H9 (cell line): ENCODE measurements at regions not wholly inside any gene's neighbourhood (a gene's known extent, or its start where the extent isn't known, plus 50 kb on each side); places are given as distances from the start of the nearest gene placed in this dataset.

Experiments
- DNase-seq: peaks from one replicate; pipeline ENCODE4 v3.0.0-alpha.2; 2017
- H2AFZ ChIP-seq: one replicate; pipeline ENCODE4 v1.6.1; 2013; ENCODE audit warnings: mild to moderate bottlenecking, low read length, control low read depth, moderate library complexity
- H2AK5ac ChIP-seq: 2 replicates; pipeline ENCODE4 v1.6.1; 2013; ENCODE audit warnings: low read length, control low read depth, mixed read lengths; ENCODE audit not compliant: insufficient read length
- H2BK120ac ChIP-seq: one replicate; pipeline ENCODE4 v1.6.1; 2013; ENCODE audit warnings: low read depth, mild to moderate bottlenecking, low read length, control low read depth, inconsistent platforms; ENCODE audit not compliant: poor library complexity, severe bottlenecking
- H2BK12ac ChIP-seq: 2 replicates; pipeline ENCODE4 v1.6.1; 2013; ENCODE audit warnings: low read length, control low read depth, mixed read lengths, low read depth; ENCODE audit not compliant: insufficient read length
- H2BK15ac ChIP-seq: 2 replicates; pipeline ENCODE4 v1.6.1; 2013; ENCODE audit warnings: low read depth, low read length, control low read depth
- H2BK20ac ChIP-seq: one replicate; pipeline ENCODE4 v1.6.1; 2013; ENCODE audit warnings: low read depth, mild to moderate bottlenecking, low read length, control low read depth, inconsistent platforms; ENCODE audit not compliant: poor library complexity, severe bottlenecking
- H2BK5ac ChIP-seq: 2 replicates; pipeline ENCODE4 v1.6.1; 2013; ENCODE audit warnings: low read length, control low read depth, mixed read lengths; ENCODE audit not compliant: insufficient read length
- H3K14ac ChIP-seq: 2 replicates; pipeline ENCODE4 v1.6.1; 2013; ENCODE audit warnings: low read length, control low read depth; ENCODE audit not compliant: insufficient read depth
- H3K18ac ChIP-seq: 2 replicates; pipeline ENCODE4 v1.6.1; 2013; ENCODE audit warnings: low read depth, mild to moderate bottlenecking, mixed read lengths, low read length, control low read depth; ENCODE audit not compliant: insufficient read length
- H3K23ac ChIP-seq: 2 replicates; pipeline ENCODE4 v1.6.1; 2013; ENCODE audit warnings: low read length, control low read depth, mixed read lengths, low read depth; ENCODE audit not compliant: insufficient read length
- H3K23me2 ChIP-seq: 2 replicates; pipeline ENCODE4 v1.6.1; 2013; ENCODE audit warnings: low read depth, mild to moderate bottlenecking, mixed read lengths, low read length, control low read depth; ENCODE audit not compliant: insufficient read length, poor library complexity, severe bottlenecking
- H3K27ac ChIP-seq: 2 replicates; pipeline ENCODE4 v1.5.1; 2013; ENCODE audit warnings: low read length, control low read depth, mixed read lengths, low read depth; ENCODE audit not compliant: insufficient read length
- H3K27me3 ChIP-seq: 2 replicates; pipeline ENCODE4 v1.6.1; 2013; ENCODE audit warnings: low read length, control low read depth, inconsistent platforms; ENCODE audit not compliant: insufficient read depth
- H3K4ac ChIP-seq: 2 replicates; pipeline ENCODE4 v1.6.1; 2013; ENCODE audit warnings: low read depth, mild to moderate bottlenecking, control low read depth, inconsistent platforms, low read length, moderate library complexity
- H3K4me1 ChIP-seq: 2 replicates; pipeline ENCODE4 v1.6.1; 2013; ENCODE audit warnings: low read length, control low read depth, inconsistent platforms; ENCODE audit not compliant: insufficient read depth
- H3K4me2 ChIP-seq: 2 replicates; pipeline ENCODE4 v1.6.1; 2013; ENCODE audit warnings: low read length, control low read depth, mixed read lengths; ENCODE audit not compliant: insufficient read length, insufficient read depth
- H3K56ac ChIP-seq: 2 replicates; pipeline ENCODE4 v1.6.1; 2013; ENCODE audit warnings: low read depth, mild to moderate bottlenecking, mixed read lengths, low read length, control low read depth; ENCODE audit not compliant: insufficient read length
- H3K79me1 ChIP-seq: 2 replicates; pipeline ENCODE4 v1.6.1; 2013; ENCODE audit warnings: low read depth, mild to moderate bottlenecking, moderate library complexity, low read length, control low read depth, inconsistent platforms; ENCODE audit not compliant: insufficient read depth, poor library complexity, severe bottlenecking
- H3K79me2 ChIP-seq: 2 replicates; pipeline ENCODE4 v1.6.1; 2013; ENCODE audit warnings: low read length, control low read depth, inconsistent platforms; ENCODE audit not compliant: insufficient read depth
- H3K9ac ChIP-seq: 2 replicates; pipeline ENCODE4 v1.6.1; 2013; ENCODE audit warnings: low read length, control low read depth, mixed read lengths; ENCODE audit not compliant: insufficient read length; ENCODE audit errors: extremely low read depth
- H3K9me3 ChIP-seq: one replicate; pipeline ENCODE4 v1.6.1; 2013; ENCODE audit warnings: low read depth, low read length, inconsistent platforms; ENCODE audit not compliant: control insufficient read depth
- H3T11ph ChIP-seq: one replicate; pipeline ENCODE4 v1.6.1; 2013; ENCODE audit warnings: mild to moderate bottlenecking, low read length, control low read depth, inconsistent platforms
- H4K20me1 ChIP-seq: one replicate; pipeline ENCODE4 v1.6.1; 2013; ENCODE audit not compliant: control insufficient read depth, insufficient read length, insufficient read depth
- H4K5ac ChIP-seq: 2 replicates; pipeline ENCODE4 v1.6.1; 2013; ENCODE audit warnings: low read depth, mild to moderate bottlenecking, mixed read lengths, low read length, control low read depth; ENCODE audit not compliant: insufficient read length
- H4K8ac ChIP-seq: replicated peaks from 2 replicates; pipeline ENCODE4 v1.6.1; 2013; ENCODE audit warnings: low read length, control low read depth, mixed read lengths, low read depth; ENCODE audit not compliant: insufficient read length
- H4K91ac ChIP-seq: 2 replicates; pipeline ENCODE4 v1.6.1; 2013; ENCODE audit warnings: low read depth, mild to moderate bottlenecking, moderate library complexity, mixed read lengths, low read length, control low read depth; ENCODE audit not compliant: insufficient read length
- H3K27ac Mint-ChIP-seq, 3 experiments: 2 replicates in 2 of 3; 3 replicates in 1 of 3; pipeline ENCODE4 v1.8.0; 2020 to 2021; ENCODE audit warnings: mixed read lengths in 3 of 3, mild to moderate bottlenecking in 1 of 3, moderate library complexity in 1 of 3
- H3K27me3 Mint-ChIP-seq: 2 replicates; pipeline ENCODE4 v1.8.0; 2021; ENCODE audit warnings: low read depth, mild to moderate bottlenecking, moderate library complexity, mixed read lengths
- H3K36me3 Mint-ChIP-seq, 3 experiments: 2 replicates in 2 of 3; 3 replicates in 1 of 3; pipeline ENCODE4 v1.8.0; 2020 to 2021; ENCODE audit warnings: low read depth in 3 of 3, mixed read lengths in 3 of 3; ENCODE audit not compliant: insufficient read depth in 1 of 3
- H3K4me1 Mint-ChIP-seq, 2 experiments: 2 replicates each; pipeline ENCODE4 v1.8.0; 2020; ENCODE audit warnings: mixed read lengths in 2 of 2
- H3K4me3 Mint-ChIP-seq, 2 experiments: 2 replicates in 1 of 2; 3 replicates in 1 of 2; pipeline ENCODE4 v1.8.0; 2020 to 2021; ENCODE audit warnings: mild to moderate bottlenecking in 2 of 2, mixed read lengths in 2 of 2, moderate library complexity in 1 of 2
- H3K9me3 Mint-ChIP-seq, 2 experiments: 2 replicates in 1 of 2; 3 replicates in 1 of 2; pipeline ENCODE4 v1.8.0; 2020; ENCODE audit warnings: mild to moderate bottlenecking in 2 of 2, mixed read lengths in 2 of 2, moderate library complexity in 1 of 2
- WGBS: extraction: QIAGEN DNeasy Blood & Tissue Kit; methylation state at CpG from one replicate; pipeline ENCODE4 v1.1.7; 2013; ENCODE audit warnings: missing lambda C conversion rate, low lambda C conversion rate, mixed read lengths; ENCODE audit not compliant: insufficient read length; ENCODE audit errors: extremely low coverage; 5-methylcytosine and 5-hydroxymethylcytosine counted together
- TF ChIP-seq, protein P1 (sequence below): fragments of 200-600 bp; sonication (generic); conservative IDR thresholded peaks from 3 replicates; pipeline ENCODE4 v1.8.0; 2021; ENCODE audit warnings: antibody characterized with exemption, mild to moderate bottlenecking

DNA sequence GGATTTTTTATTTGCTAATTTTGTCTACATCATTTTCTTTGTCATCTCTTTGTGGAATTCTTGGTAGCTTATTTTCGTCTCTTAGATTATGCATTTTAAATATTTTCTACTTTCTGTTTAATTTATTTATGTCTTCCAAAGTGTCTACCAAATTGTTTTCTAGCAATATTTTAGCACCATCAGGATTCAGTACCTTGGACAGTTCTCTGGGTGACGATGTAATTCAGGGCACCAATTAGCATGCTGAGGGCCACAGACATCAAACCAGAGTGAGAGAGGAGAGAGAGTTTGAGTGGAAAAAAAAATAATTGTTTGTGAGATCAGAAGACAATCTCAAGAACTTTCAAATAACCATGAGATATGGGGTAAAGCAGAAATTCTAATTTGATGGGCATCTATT is 169.8 kb upstream of the CXADR start:
- H2BK12ac ChIP-seq, result no peak overlapping the region
- WGBS, result no CpG with 5 or more reads among the region's 2 CpGs
- no peaks in the 10 kb centered on the region for H3K27me3 ChIP-seq
- no peak overlapping the region for H3K14ac ChIP-seq
- no peak overlapping the region for H3K9ac ChIP-seq
- Mint-ChIP-seq H3K27me3 (no peaks in the 10 kb centered on the region), H3K4me1 (no peaks in the 10 kb centered on the region), H3K27ac (no peak overlapping the region), H3K36me3 (peaks cover 0 to 7% (median 0%) of the 10 kb centered on the region in 3 experiments; a peak in 3 of 7 replicates), H3K9me3 (peaks cover 5 to 12% of the 10 kb centered on the region in 2 experiments; a peak in 4 of 5 replicates), H3K4me3 (no peak overlapping the region)
- H2BK15ac ChIP-seq, result no peak overlapping the region
- H2BK5ac ChIP-seq, result no peak overlapping the region
- H3T11ph ChIP-seq, result no peak overlapping the region
- no peak overlapping the region for H3K27ac ChIP-seq
- H3K79me2 ChIP-seq, result no peaks in the 10 kb centered on the region
- no peak overlapping the region for H2BK120ac ChIP-seq
- no peak overlapping the region for H4K8ac ChIP-seq
- no peaks in the 10 kb centered on the region for H3K23me2 ChIP-seq
- H3K9me3 ChIP-seq, result no peaks in the 10 kb centered on the region
- no peaks in the 10 kb centered on the region for H3K79me1 ChIP-seq
- DNase-seq, result no peak
- no peak overlapping the region for H3K4ac ChIP-seq
- H4K20me1 ChIP-seq, result no peaks in the 10 kb centered on the region
- no peak overlapping the region for H2AFZ ChIP-seq
- no peak overlapping the region for H4K91ac ChIP-seq
- no peak overlapping the region for H3K56ac ChIP-seq
- no peak overlapping the region for H3K18ac ChIP-seq
- TF ChIP-seq, protein P1, sequence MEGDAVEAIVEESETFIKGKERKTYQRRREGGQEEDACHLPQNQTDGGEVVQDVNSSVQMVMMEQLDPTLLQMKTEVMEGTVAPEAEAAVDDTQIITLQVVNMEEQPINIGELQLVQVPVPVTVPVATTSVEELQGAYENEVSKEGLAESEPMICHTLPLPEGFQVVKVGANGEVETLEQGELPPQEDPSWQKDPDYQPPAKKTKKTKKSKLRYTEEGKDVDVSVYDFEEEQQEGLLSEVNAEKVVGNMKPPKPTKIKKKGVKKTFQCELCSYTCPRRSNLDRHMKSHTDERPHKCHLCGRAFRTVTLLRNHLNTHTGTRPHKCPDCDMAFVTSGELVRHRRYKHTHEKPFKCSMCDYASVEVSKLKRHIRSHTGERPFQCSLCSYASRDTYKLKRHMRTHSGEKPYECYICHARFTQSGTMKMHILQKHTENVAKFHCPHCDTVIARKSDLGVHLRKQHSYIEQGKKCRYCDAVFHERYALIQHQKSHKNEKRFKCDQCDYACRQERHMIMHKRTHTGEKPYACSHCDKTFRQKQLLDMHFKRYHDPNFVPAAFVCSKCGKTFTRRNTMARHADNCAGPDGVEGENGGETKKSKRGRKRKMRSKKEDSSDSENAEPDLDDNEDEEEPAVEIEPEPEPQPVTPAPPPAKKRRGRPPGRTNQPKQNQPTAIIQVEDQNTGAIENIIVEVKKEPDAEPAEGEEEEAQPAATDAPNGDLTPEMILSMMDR, result no peak
- no peak overlapping the region for H3K23ac ChIP-seq
- H4K5ac ChIP-seq, result no peak overlapping the region
- H2AK5ac ChIP-seq, result no peak overlapping the region
- no peak overlapping the region for H3K4me2 ChIP-seq
- H3K4me1 ChIP-seq, result no peaks in the 10 kb centered on the region
- H2BK20ac ChIP-seq, result no peak overlapping the region
